H1 (cell line): ENCODE measurements at regions not wholly inside any gene's neighbourhood (a gene's known extent, or its start where the extent isn't known, plus 50 kb on each side); places are given as distances from the start of the nearest gene placed in this dataset.

Experiments
- CTCF ChIA-PET: fragments of 300-600 bp; sonication (Branson Sonifier 250); formaldehyde crosslinking; loops from one replicate; lab custom pipeline; 2021; ENCODE audit not compliant: partially characterized antibody; lab: Charles Lee
- POLR2A ChIA-PET: fragments of 300-600 bp; sonication (Branson Sonifier 250); formaldehyde crosslinking; loops from one replicate; lab custom pipeline; 2021; ENCODE audit warnings: inconsistent platforms; ENCODE audit not compliant: partially characterized antibody; lab: Charles Lee
- DNase-seq, 2 experiments: peaks; one replicate each; pipeline versions ENCODE4 v3.0.0 to v3.0.0-alpha.2; 2010 to 2022; ENCODE audit warnings: low spot score in 2 of 2, low read depth in 1 of 2, mixed read lengths in 1 of 2
- FAIRE-seq: peaks from 2 replicates; lab custom pipeline; 2011; peaks lifted over from hg19 to GRCh38; lab: Jason Lieb, UNC
- H2AFZ ChIP-seq: 2 replicates; pipeline ENCODE4 v1.8.1; 2012; ENCODE audit warnings: low read length, inconsistent platforms
- H2AK5ac ChIP-seq: 2 replicates; pipeline ENCODE4 v1.6.1; 2013; ENCODE audit warnings: low read depth, low read length
- H2BK120ac ChIP-seq: replicated peaks from 2 replicates; pipeline ENCODE3; 2013; ENCODE audit warnings: low read depth, low read length, inconsistent platforms
- H2BK12ac ChIP-seq: 2 replicates; pipeline ENCODE4 v1.6.1; 2013; ENCODE audit warnings: low read depth, low read length
- H2BK15ac ChIP-seq: 2 replicates; pipeline ENCODE4 v1.6.1; 2013; ENCODE audit warnings: low read length
- H2BK20ac ChIP-seq: 2 replicates; pipeline ENCODE4 v1.6.1; 2013; ENCODE audit warnings: low read length
- H2BK5ac ChIP-seq: 2 replicates; pipeline ENCODE4 v1.6.1; 2013; ENCODE audit warnings: low read depth, low read length
- H3K14ac ChIP-seq: 2 replicates; pipeline ENCODE4 v1.6.1; 2013; ENCODE audit warnings: inconsistent platforms; ENCODE audit not compliant: insufficient read length
- H3K18ac ChIP-seq: 2 replicates; pipeline ENCODE4 v1.6.1; 2013; ENCODE audit warnings: low read length; ENCODE audit errors: extremely low read depth
- H3K23ac ChIP-seq: 2 replicates; pipeline ENCODE4 v1.6.1; 2013; ENCODE audit warnings: inconsistent platforms; ENCODE audit not compliant: insufficient read length
- H3K23me2 ChIP-seq: 2 replicates; pipeline ENCODE4 v1.6.1; 2013; ENCODE audit warnings: low read depth, low read length
- H3K27ac ChIP-seq: 2 replicates; pipeline ENCODE4 v1.6.1; 2011; ENCODE audit warnings: low read depth, low read length, inconsistent platforms
- H3K27me3 ChIP-seq, 4 experiments: replicated peaks in 1 of 4; 1 replicate in 1 of 4; 2 replicates in 3 of 4; pipeline versions ENCODE4 v1.6.1 to v1.8.1; 2011 to 2013; ENCODE audit warnings: low read length in 3 of 4, mild to moderate bottlenecking in 3 of 4, inconsistent platforms in 2 of 4, mixed read lengths in 2 of 4, moderate library complexity in 1 of 4; ENCODE audit not compliant: control insufficient read depth in 3 of 4, insufficient read depth in 3 of 4; ENCODE audit errors: extremely low read depth in 1 of 4
- H3K36me3 ChIP-seq, 4 experiments: 2 replicates each; pipeline versions ENCODE4 v1.6.1 to v1.8.1; 2011 to 2013; ENCODE audit warnings: mild to moderate bottlenecking in 4 of 4, low read length in 3 of 4, moderate library complexity in 2 of 4, control low read depth in 1 of 4, inconsistent platforms in 1 of 4; ENCODE audit not compliant: insufficient read depth in 4 of 4, control insufficient read depth in 2 of 4
- H3K4ac ChIP-seq: replicated peaks from 2 replicates; pipeline ENCODE3; 2013; ENCODE audit warnings: low read length, low read depth, mixed read lengths, inconsistent platforms; ENCODE audit not compliant: insufficient read length
- H3K4me1 ChIP-seq, 4 experiments: replicated peaks in 1 of 4; 1 replicate in 1 of 4; 2 replicates in 3 of 4; pipeline versions ENCODE4 v1.6.1 to v1.8.1; 2011 to 2013; ENCODE audit warnings: low read length in 3 of 4, inconsistent platforms in 2 of 4, mixed read lengths in 1 of 4; ENCODE audit not compliant: insufficient read depth in 4 of 4, control insufficient read depth in 3 of 4
- H3K4me2 ChIP-seq, 2 experiments: 2 replicates each; pipeline versions ENCODE4 v1.6.1 to v1.8.1; 2011 to 2013; ENCODE audit warnings: low read depth in 2 of 2, low read length in 2 of 2, control low read depth in 1 of 2, inconsistent platforms in 1 of 2, mild to moderate bottlenecking in 1 of 2; ENCODE audit not compliant: insufficient read depth in 1 of 2
- H3K4me3 ChIP-seq, 4 experiments: fragments of 200-600, 300-600 bp in 1 of 4; sonication (generic), shearing (Covaris generic), sonication (Bioruptor Twin) in 1 of 4; 2 replicates each; pipeline versions ENCODE4 v1.5.1 to v1.8.1; 2011 to 2016; ENCODE audit warnings: low read length in 4 of 4, low read depth in 3 of 4, control low read depth in 2 of 4, inconsistent platforms in 2 of 4, mild to moderate bottlenecking in 2 of 4, mixed read lengths in 1 of 4, moderate library complexity in 1 of 4; ENCODE audit not compliant: insufficient read depth in 2 of 4; ENCODE audit errors: extremely low read depth in 1 of 4
- H3K56ac ChIP-seq: replicated peaks from 2 replicates; pipeline ENCODE3; 2013; ENCODE audit warnings: low read depth, mild to moderate bottlenecking, mixed read lengths, low read length, inconsistent platforms; ENCODE audit not compliant: insufficient read length
- H3K79me1 ChIP-seq: 2 replicates; pipeline ENCODE4 v1.6.1; 2013; ENCODE audit warnings: low read depth, low read length, control low read depth
- H3K79me2 ChIP-seq, 2 experiments: 2 replicates each; pipeline versions ENCODE4 v1.6.1 to v1.8.1; 2012 to 2013; ENCODE audit warnings: low read length in 2 of 2, mild to moderate bottlenecking in 2 of 2, inconsistent platforms in 1 of 2; ENCODE audit not compliant: insufficient read depth in 2 of 2, control insufficient read depth in 1 of 2
- H3K9ac ChIP-seq, 4 experiments: replicated peaks in 1 of 4; 1 replicate in 1 of 4; 2 replicates in 3 of 4; pipeline versions ENCODE4 v1.6.1 to v1.8.1; 2011 to 2013; ENCODE audit warnings: low read depth in 3 of 4, low read length in 3 of 4, control low read depth in 2 of 4, mild to moderate bottlenecking in 2 of 4, moderate library complexity in 2 of 4, inconsistent platforms in 1 of 4; ENCODE audit errors: extremely low read depth in 1 of 4
- H3K9me3 ChIP-seq, 2 experiments: 2 replicates each; pipeline versions ENCODE4 v1.6.1 to v1.8.1; 2012 to 2013; ENCODE audit warnings: mild to moderate bottlenecking in 2 of 2, moderate library complexity in 2 of 2, control low read depth in 1 of 2, inconsistent platforms in 1 of 2, low read depth in 1 of 2, low read length in 1 of 2, mixed read lengths in 1 of 2; ENCODE audit not compliant: insufficient read depth in 2 of 2
- H4K20me1 ChIP-seq, 2 experiments: replicated peaks in 1 of 2; 2 replicates each; pipeline versions ENCODE3 to v1.8.1; 2011 to 2013; ENCODE audit warnings: inconsistent platforms in 2 of 2, low read length in 2 of 2, mild to moderate bottlenecking in 1 of 2; ENCODE audit not compliant: insufficient read depth in 2 of 2, control insufficient read depth in 1 of 2
- H4K5ac ChIP-seq: 2 replicates; pipeline ENCODE4 v1.6.1; 2013; ENCODE audit warnings: low read length, low read depth, mixed read lengths, inconsistent platforms; ENCODE audit not compliant: insufficient read length
- H4K8ac ChIP-seq: 2 replicates; pipeline ENCODE4 v1.8.0; 2013; ENCODE audit warnings: mild to moderate bottlenecking, moderate library complexity, low read length, inconsistent platforms; ENCODE audit not compliant: insufficient read depth; ENCODE audit errors: extremely low read depth
- H4K91ac ChIP-seq: replicated peaks from 2 replicates; pipeline ENCODE3; 2013; ENCODE audit warnings: low read length, mixed read lengths, inconsistent platforms; ENCODE audit not compliant: insufficient read length
- JUN ChIP-seq: IDR thresholded peaks from 2 replicates; pipeline ENCODE4 v1.6.1; 2011; ENCODE audit warnings: low read depth, mild to moderate bottlenecking, improper control_type of control experiment, low read length
- WGBS, 2 experiments: shearing (Covaris generic) in 1 of 2; methylation state at CpG; one replicate each; pipeline versions ENCODE4 v1.1.6 to v1.1.7; 2013 to 2015; ENCODE audit warnings: low lambda C conversion rate in 2 of 2, mixed read lengths in 2 of 2, inconsistent platforms in 1 of 2, low coverage in 1 of 2, missing lambda C conversion rate in 1 of 2; ENCODE audit not compliant: insufficient replicate concordance in 2 of 2, insufficient coverage in 1 of 2, insufficient read length in 1 of 2; ENCODE audit errors: extremely low coverage in 1 of 2, missing lambda C conversion rate in 1 of 2; 5-methylcytosine and 5-hydroxymethylcytosine counted together
- TF ChIP-seq, protein P1 (sequence below): IDR thresholded peaks from 2 replicates; pipeline ENCODE4 v1.6.1; 2011; ENCODE audit warnings: low read length, improper control_type of control experiment

DNA sequence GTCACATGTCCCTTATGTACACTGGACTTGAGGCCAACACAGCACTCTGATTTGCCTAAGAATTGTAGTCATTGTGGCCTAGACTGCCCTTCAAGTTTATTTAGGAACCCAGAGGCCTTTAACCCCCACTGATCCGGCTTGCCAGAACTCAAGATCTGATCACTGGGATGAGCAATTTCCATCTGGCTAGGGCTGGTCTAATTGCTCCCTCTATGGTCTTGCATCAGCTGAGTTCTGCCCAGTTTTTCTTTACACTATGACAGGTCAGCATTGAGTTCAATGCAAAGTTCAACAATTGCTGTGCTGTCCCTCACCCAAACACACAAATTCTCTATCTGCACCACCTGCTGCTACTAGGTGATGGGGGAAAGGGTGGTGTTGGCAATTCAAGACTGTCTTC is 146.9 kb upstream of the MDGA2 start:
- H3K36me3 ChIP-seq, result no peaks in the 10 kb centered on the region
- no peak for FAIRE-seq
- H3K27me3 ChIP-seq, result no peaks in the 10 kb centered on the region
- no peaks in the 10 kb centered on the region for H3K23me2 ChIP-seq
- no peak overlapping the region for H4K5ac ChIP-seq
- WGBS, 2 experiments, result 78% methylated on average over 1 of the region's 1 CpG; no CpG with 5 or more reads in 1 of the 2 experiments
- no peak overlapping the region for H2BK15ac ChIP-seq
- no peak overlapping the region for H2BK20ac ChIP-seq
- H2AFZ ChIP-seq, result no peak overlapping the region; the same call in 1 of the 2 replicates
- H3K4ac ChIP-seq, result no peak overlapping the region
- H2BK12ac ChIP-seq, result no peak overlapping the region
- no peak overlapping the region for H2BK5ac ChIP-seq
- H2BK120ac ChIP-seq, result no peak overlapping the region
- no peak overlapping the region for H4K8ac ChIP-seq
- no peaks in the 10 kb centered on the region for H4K20me1 ChIP-seq
- no peak overlapping the region for H3K9ac ChIP-seq
- H3K4me2 ChIP-seq, result no peak overlapping the region
- TF ChIP-seq, protein P1, sequence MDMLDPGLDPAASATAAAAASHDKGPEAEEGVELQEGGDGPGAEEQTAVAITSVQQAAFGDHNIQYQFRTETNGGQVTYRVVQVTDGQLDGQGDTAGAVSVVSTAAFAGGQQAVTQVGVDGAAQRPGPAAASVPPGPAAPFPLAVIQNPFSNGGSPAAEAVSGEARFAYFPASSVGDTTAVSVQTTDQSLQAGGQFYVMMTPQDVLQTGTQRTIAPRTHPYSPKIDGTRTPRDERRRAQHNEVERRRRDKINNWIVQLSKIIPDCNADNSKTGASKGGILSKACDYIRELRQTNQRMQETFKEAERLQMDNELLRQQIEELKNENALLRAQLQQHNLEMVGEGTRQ, result no peak
- no peak for TF ChIP-seq JUN
- H3K27ac ChIP-seq, result no peak overlapping the region
- ChIA-PET CTCF (interaction anchor here (0.7 to 1.3 kb wide), 2 partner anchors 12 to 209 kb away, joined by 3 to 4 read pairs; no protein-coding TSS in a partner anchor), POLR2A (interaction anchor here (0.6 kb wide), 1 partner anchor 9 kb away, joined by 3 read pairs; no protein-coding TSS in a partner anchor)
- peaks cover 0 to 5% (median 0%) of the 10 kb centered on the region in 4 experiments; a peak in 3 of 7 replicates for H3K4me1 ChIP-seq
- H3K9me3 ChIP-seq, result no peaks in the 10 kb centered on the region
- no peak overlapping the region for H3K56ac ChIP-seq
- H4K91ac ChIP-seq, result no peak overlapping the region
- DNase-seq, result no peak
- H3K14ac ChIP-seq, result no peak overlapping the region
- no peak overlapping the region for H3K4me3 ChIP-seq
- no peaks in the 10 kb centered on the region for H3K79me1 ChIP-seq
- no peak overlapping the region for H3K23ac ChIP-seq
- no peaks in the 10 kb centered on the region for H3K79me2 ChIP-seq
- no peak overlapping the region for H2AK5ac ChIP-seq
- no peak overlapping the region for H3K18ac ChIP-seq
